T-helper 1 cell (primary cell): ENCODE measurements at regions not wholly inside any gene's neighbourhood (a gene's known extent, or its start where the extent isn't known, plus 50 kb on each side); places are given as distances from the start of the nearest gene placed in this dataset.
"Not testable (repeated sequence)": the region's sequence is repeated elsewhere in the genome, so short reads cannot be mapped to it uniquely, and the experiment has no call there.

Experiments used
- DNase-seq, 5 donors: peaks; one replicate each; pipeline ENCODE4 v3.0.0-alpha.2; 2012 to 2020

GRCh38 chr7:1300636-1301035, 68.0 kb downstream of the UNCX start:
- DNase-seq: no peak

GRCh38 chr7:1301054-1301881, 68.6 kb downstream of the UNCX start:
- DNase-seq: no peak

GRCh38 chr7:1301882-1302251, 69.2 kb downstream of the UNCX start:
- no peak for DNase-seq

- DNase-seq: no peak
Measured at GRCh38 chr7:1302936-1303335, 70.3 kb downstream of the UNCX start.

GRCh38 chr7:1304011-1304410, 71.3 kb downstream of the UNCX start:
- not testable (repeated sequence) for DNase-seq

- no peak for DNase-seq
Measured at GRCh38 chr7:1305873-1306272, 73.2 kb downstream of the UNCX start.

GRCh38 chr7:1307828-1308227, 75.2 kb downstream of the UNCX start:
- no peak for DNase-seq

DNA sequence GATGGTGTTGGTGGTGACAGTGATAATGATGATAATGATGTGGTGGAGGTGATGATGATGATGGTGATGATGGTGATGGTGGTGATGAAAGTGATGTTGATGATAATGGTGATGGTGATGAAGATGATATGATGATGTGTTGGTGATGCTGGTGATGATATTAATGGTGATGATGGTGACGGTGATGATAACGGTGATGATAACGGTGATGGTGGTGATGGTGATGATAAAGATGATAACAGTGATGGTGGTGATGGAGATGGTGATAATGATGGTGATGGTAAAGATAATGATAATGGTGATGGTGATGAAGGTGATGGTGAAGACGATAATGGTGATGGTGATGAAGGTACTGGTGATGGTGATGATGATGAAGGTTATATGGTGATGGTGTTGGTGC, 76.6 kb downstream of the UNCX start:
- DNase-seq: no peak

DNA sequence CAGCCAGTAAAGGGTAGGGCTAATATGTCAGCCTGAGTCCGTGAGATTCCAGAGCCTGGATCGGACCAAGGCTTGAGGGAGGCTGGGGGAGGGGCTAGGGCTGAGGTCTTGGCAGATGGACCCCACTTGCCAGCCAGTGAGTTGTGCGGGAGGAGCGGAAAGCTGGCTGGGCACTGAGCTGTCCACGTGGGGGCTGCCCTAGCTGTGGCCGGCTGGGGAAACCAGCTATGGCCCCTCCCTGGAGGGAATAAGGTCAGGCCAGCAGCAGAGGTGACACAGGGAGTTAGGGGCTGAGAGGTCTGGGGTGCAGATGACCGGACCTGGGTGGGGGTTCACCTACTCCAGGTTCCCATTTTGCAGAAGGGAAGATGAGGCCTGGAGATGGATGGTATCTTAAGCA, 77.3 kb downstream of the UNCX start:
- no peak for DNase-seq

GRCh38 chr7:1310936-1311335, 78.3 kb downstream of the UNCX start:
- DNase-seq: no peak

GRCh38 chr7:1311406-1312135, 78.9 kb downstream of the UNCX start:
- no peak for DNase-seq

DNA sequence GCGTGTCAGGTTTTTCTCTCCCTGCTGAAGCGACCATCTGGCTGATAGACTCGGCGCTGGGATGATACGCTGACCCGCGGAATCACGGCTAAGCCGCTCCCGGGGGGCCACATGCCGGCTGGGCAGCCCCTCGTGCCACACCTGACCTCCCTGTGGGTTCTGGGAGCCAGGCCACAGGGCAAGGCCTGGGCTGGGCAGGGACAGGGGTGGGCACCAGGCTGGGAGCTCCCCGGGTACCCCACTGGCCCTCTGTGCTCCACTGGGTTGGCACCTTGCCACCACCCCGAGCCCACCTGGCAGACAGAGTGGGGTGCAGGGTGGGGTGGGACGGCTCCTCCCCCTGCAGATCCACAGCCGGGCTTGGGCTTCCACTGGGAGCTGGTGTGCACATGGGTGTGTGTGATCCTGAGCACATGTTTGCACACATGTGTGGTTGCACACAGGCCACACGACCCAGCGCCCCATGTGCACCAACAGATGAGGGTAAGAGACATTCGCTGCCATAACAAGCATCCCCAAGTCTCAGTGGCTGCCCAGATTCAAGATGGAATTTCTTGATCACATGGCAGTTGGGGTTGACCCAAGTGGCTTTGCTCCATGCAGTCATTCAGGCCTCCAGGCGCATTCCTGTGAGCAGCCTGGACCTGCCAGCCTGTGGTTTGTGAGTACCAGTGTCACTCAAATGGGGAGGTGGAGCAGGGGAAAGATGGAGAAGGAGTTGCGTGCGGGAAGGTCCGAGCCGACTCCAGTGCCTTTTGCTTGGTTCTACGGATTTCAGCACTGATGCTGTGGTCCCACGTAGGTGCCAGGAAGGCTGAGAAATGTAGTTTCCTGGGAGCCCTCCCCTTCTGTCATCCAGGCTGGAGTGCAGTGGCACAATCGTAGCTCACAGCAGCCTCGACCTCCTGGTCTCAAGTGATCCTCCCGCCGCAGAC, 79.7 kb downstream of the UNCX start:
- DNase-seq: no peak

GRCh38 chr7:1313613-1314012, 80.9 kb downstream of the UNCX start:
- no peak for DNase-seq

DNA sequence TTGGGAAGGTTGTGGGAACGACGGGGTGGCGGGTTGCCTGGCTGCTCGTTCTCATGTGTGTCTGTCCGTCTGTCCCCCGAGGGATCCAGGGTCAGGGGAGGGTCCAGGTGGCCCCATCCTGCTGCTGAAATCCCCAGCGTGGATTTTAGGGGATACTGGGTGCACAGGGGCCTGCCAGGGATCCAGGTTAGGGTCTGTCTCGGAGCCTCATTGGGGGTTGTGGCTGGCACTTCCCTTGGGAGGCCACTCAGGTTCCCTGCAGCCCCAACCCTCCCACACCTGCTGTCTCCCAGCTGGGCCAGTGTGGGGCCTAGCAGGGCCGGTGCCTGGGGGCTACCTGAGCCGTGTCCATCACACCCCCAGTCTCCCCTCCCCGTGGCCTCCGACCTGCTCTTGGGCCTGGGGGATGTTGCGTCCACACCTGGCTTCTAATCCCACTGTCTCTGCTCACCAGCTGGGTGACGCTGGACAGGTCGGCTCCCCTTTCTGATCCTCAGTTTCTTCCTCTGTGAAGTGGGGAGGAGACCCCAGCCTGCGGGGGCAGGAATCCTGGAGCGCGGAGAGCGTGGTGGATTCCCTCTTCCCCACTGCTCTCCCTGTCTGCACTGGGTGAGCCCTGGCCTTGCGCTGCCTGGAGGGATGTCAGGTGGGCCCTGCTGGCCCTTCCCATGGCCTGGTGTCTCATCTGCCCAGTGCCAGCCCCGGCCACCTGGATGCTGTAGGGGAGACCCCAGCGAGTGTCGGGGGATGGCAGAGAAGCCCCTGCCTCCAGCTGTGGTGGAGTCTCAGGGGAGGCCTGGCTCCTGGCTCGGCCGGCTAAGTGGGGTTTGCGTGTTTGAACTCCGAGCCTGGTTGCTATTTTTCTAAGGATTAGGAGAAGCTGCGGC, 81.6 kb downstream of the UNCX start:
- DNase-seq: no peak

DNA sequence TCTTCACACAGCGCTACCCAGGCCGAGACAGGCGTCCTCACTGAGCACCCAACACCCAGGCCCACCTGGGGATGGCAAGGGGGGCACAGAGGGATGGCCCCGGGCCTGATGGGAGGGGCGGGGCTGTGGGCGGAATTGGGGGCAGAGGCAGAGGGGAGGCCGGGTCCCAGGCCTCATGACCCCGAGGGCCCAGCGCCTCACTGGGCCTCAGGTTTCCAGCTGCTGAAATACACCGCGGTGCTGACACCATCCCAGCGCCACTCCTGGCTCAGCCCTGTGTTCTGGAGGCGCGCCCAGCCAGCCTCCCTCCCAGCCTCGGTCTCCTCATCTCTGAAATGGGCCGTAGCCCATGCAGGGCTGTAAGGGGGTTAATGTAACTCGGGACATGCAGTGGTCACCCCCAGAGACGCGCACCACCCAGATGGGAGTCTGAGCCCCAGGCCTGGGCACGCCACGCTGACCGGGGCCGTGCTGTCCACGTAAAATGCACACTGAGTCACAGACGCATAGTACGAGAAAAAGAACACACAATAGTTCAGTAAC, 82.3 kb downstream of the UNCX start:
- DNase-seq: no peak

DNA sequence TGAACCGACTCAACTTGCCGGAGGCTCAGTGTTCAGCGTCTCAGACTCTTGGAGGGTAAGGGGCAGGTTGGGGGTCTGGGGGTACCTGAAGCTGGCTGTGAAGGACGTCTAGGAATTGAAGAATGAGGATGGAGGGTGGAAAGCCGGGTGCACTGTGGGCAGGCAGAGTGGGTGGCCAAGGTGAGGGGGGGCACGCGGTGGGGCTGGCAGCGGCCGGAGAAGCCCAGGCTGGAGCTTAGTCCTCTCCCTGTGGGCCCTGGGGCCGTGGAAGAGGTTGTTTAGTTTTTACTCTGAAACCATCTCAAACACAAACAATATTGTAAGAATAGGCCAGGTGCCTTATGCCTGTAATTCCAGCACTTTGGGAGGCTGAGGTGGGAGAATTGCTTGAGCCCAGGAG, 83.4 kb downstream of the UNCX start:
- no peak for DNase-seq

DNA sequence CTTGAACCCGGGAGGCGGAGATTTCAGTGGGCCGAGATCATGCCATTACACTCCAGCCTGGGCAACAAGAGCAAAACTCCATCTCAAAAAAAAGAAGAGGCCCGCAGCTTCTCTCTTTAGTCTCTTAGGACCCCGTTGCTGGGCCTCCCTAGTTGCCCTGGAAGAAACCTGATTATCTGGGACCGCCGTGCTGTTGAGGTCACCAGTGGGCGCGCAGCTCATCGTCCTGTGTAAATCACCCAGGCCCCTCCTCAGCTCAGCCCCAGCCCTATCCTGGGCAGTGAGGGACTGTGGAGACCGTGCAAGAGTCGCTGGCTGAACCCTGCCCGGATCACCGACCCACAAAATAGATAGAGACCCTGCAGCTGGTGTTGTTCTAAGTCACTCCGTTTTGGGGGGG, 85.0 kb downstream of the UNCX start:
- DNase-seq: no peak

GRCh38 chr7:1318051-1318450, 85.4 kb downstream of the UNCX start:
- no peak for DNase-seq

DNA sequence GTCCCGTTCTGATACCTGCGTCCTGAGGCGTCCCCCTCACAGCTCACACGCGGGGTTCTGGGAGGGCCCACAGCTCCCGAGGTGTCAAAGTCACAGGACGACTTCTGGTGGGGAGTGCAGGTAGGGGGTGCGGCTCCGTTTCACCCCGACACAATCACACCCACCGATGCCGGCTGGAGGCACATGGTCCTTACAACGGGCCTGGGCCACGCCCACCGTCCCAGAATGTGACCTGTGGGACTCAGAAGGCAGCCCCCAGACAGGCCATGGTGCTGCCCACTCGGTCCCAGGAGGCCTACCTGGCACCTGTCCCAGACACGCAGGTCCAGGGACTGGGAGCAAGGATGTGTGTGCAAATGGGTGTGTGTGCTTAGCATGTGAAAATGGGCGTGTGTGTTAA, 86.0 kb downstream of the UNCX start:
- no peak for DNase-seq

DNA sequence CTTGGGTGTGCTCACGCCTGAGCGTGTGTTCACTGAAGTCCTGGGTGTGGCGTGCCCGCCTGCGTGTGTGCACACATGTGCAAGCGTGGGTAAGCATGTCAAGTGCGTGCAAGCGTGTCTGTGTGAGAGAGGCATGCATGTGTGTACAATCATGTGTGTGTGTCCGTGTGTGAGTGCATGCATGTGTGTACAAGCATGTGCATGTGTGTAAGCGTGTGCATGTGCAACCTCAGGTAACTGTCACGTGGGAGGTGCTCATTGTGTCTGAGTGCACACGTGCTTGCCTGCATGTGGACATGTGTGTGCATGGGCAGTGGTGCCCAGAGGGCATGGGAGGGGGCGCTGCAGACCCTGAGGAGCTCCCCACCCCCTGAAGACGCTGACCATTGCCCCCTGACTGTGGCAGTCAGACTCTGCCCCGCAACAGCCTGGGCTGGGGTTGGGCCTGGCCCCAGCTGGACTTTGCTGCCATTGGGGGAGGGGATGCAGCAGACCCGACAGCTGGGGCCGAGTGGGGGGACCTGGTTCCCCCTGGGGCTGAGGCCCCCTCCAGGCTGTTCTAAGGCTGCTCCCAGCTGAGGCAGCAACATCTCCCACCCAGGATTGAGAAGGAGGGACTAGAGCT, 88.1 kb downstream of the UNCX start:
- DNase-seq: no peak
